GM21576 (cell line): ENCODE measurements at regions not wholly inside any gene's neighbourhood (a gene's known extent, or its start where the extent isn't known, plus 50 kb on each side); places are given as distances from the start of the nearest gene placed in this dataset.
"Not testable (repeated sequence)": the region's sequence is repeated elsewhere in the genome, so short reads cannot be mapped to it uniquely, and the experiment has no call there.

Experiments used
- ATAC-seq: cut with Tn5 transposase; IDR thresholded peaks from one replicate; pipeline ENCODE4 v1.9.1; 2021; ENCODE audit warnings: mild to moderate bottlenecking, moderate library complexity; ENCODE audit not compliant: unreplicated experiment

- no peak for ATAC-seq
Observed at GRCh38 chr7:125084196-125084595, 154.6 kb upstream of the POT1 start.

- no peak for ATAC-seq
Observed at GRCh38 chr7:125074141-125074540, 144.5 kb upstream of the POT1 start.

GRCh38 chr7:125065546-125065945 lies 135.9 kb upstream of the POT1 start:
- no peak for ATAC-seq

- ATAC-seq: no peak
Observed at GRCh38 chr7:125065001-125065400, 135.4 kb upstream of the POT1 start.

GRCh38 chr7:125061776-125062397 lies 132.3 kb upstream of the POT1 start:
- ATAC-seq: no peak

- ATAC-seq: not testable (repeated sequence)
Observed at GRCh38 chr7:125061083-125061745, 131.6 kb upstream of the POT1 start.

- no peak for ATAC-seq
Observed at GRCh38 chr7:125059861-125060456, 130.3 kb upstream of the POT1 start.

- no peak for ATAC-seq
Observed at GRCh38 chr7:125057963-125058362, 128.3 kb upstream of the POT1 start.

- ATAC-seq: no peak
Observed at GRCh38 chr7:125055376-125055775, 125.8 kb upstream of the POT1 start.

- ATAC-seq: no peak
Observed at GRCh38 chr7:125046767-125047166, 117.1 kb upstream of the POT1 start.

GRCh38 chr7:125033506-125033905 lies 103.9 kb upstream of the POT1 start:
- ATAC-seq: no peak

GRCh38 chr7:125032943-125033342 lies 103.3 kb upstream of the POT1 start:
- no peak for ATAC-seq

GRCh38 chr7:125030756-125031387 lies 101.2 kb upstream of the POT1 start:
- ATAC-seq: no peak

GRCh38 chr7:125025620-125026019 lies 96.0 kb upstream of the POT1 start:
- ATAC-seq: no peak

GRCh38 chr7:125020801-125021200 lies 91.2 kb upstream of the POT1 start:
- no peak for ATAC-seq

- ATAC-seq: no peak
Observed at GRCh38 chr7:125010540-125010939, 80.9 kb upstream of the POT1 start.

GRCh38 chr7:124996778-124997177 lies 67.2 kb upstream of the POT1 start:
- ATAC-seq: no peak

- no peak for ATAC-seq
Observed at GRCh38 chr7:124992851-124993562, 63.4 kb upstream of the POT1 start.

- no peak for ATAC-seq
Observed at GRCh38 chr7:124989911-124990310, 60.3 kb upstream of the POT1 start.
